Putamen (tissue), 1 donor: ENCODE measurements at regions not wholly inside any gene's neighbourhood (a gene's known extent, or its start where the extent isn't known, plus 50 kb on each side); places are given as distances from the start of the nearest gene placed in this dataset.

Source experiments
- DNase-seq: peaks from one replicate; pipeline ENCODE4 v3.0.0-alpha.2; 2016; ENCODE audit warnings: low spot score

GRCh38 chr13:79812070-79812850, 331.3 kb downstream of the NDFIP2 start:
- no peak for DNase-seq

DNA sequence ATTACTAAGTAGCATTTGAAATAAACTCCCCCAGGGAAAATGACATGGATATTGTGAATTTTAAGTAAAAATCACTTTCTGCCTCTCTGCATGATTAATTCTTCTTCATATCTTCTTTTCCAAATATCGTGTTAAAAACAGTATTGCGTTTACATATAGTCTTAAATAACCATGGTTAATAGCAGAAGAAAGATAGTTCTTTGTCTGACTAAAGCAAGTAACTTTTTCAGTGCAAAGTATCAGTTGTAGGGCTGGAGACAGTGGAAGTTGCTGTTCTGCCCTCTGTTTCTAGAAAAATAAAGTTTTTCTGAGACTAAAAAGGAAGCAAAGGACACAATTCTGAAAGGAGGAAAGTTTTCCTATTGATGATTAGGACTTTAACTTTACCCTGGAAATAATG, 330.2 kb downstream of the NDFIP2 start:
- no peak for DNase-seq

DNA sequence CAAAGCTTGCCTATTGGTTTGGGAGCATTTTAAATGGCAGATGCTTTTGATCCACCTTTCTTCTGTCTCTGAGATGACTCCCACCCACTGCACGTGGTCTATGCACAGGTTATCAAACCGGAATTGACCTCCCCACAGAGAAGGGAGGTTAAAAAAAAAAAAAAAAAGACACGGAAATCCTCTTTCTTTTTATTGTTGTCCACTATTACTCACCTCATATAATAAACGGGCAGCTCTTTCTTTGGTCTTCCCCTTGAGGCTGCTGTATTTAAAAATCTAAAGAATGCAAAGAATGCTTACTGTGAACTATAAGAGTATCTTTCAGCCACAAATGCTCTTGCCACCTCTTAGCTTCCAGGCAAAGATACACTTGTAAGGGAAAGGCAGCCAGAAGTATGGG, 329.7 kb downstream of the NDFIP2 start:
- no peak for DNase-seq

DNA sequence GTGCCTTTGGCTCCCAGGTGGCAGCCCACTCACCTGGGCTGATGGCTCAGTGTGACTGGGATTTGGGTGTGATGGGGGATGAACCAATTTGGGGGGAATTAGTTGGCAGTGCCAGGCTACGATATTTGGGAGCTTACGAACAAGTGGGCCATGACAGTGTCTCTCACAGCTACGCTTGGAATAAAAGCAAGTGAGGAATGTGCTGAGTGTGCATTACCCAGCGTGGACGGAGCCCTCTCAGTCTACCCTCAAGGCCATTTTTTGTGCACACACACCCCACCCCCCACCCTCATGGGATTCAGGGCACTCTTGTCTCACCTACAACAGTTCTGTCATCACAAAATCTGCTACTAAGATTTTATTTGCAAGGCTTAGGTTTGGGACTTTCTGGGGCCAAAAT, 329.1 kb downstream of the NDFIP2 start:
- no peak for DNase-seq

- DNase-seq = no peak
Measured at GRCh38 chr13:79808475-79808874, 327.5 kb downstream of the NDFIP2 start.

DNA sequence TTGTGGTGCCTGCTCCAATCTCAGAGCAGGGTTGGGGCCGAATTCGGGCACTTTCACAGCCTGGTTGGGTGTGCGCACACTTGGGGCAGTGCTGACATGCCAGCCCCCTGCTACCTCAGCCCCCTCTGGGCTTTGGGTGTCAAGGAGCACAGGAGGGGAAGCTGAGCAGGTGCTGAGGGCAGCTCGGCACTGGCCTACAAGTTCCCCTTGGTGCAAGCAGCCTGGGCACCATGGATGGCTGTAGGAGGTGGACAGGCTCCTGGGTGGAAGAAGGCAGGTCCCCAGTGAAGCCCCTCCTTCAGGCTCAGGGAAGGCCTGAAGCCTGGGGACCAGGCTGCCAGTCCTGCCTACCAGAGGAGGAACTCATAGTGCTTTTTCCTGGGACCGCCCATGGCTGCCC, 326.6 kb downstream of the NDFIP2 start:
- DNase-seq = no peak

GRCh38 chr13:79806821-79807220, 325.9 kb downstream of the NDFIP2 start:
- no peak for DNase-seq

DNA sequence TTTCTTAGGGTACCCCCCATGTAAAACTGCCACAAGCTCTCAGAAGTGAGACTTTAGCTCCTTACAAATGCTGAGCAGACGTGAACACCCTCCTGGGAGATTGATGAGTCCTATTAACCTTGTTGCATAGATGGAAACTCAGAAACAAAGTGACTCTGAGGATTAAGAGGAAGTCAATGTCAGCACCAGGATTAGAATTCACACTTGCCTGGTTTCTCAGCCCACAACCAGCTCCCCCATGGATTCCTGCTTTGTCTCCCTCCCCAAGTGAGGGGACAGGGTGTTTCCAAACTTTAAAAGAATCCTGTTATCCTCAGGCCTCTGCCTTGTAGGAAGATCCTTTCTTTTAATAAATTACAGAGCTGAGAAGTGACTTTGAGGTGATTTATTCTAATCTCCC, 324.4 kb downstream of the NDFIP2 start:
- DNase-seq = no peak

DNA sequence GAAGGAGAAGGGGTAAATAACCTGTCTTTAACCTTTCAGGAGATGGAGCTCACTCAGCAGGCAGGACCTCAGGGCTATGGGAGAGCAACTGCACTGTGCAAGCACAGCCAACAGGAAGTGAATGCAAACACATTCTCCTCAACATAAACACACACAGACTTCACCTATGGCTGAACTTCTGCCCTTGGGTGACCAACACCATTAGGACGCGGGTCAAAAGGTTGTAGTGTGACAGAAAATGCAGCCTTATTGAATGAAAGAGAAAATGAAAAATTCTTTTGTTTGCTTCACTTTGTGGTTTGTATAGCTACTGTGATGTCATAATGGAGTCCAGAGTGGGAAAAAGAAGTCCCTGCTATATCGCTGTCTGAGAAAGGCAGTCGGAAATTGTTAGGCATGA, 323.0 kb downstream of the NDFIP2 start:
- DNase-seq = no peak

- DNase-seq = no peak
Measured at GRCh38 chr13:79803296-79803695, 322.3 kb downstream of the NDFIP2 start.

- no peak for DNase-seq
Measured at GRCh38 chr13:79802389-79803085, 321.6 kb downstream of the NDFIP2 start.

GRCh38 chr13:79799059-79799867, 318.3 kb downstream of the NDFIP2 start:
- no peak for DNase-seq

- DNase-seq = no peak
Measured at GRCh38 chr13:79796136-79796535, 315.2 kb downstream of the NDFIP2 start.

GRCh38 chr13:79794931-79795330, 314.0 kb downstream of the NDFIP2 start:
- DNase-seq = no peak

- no peak for DNase-seq
Measured at GRCh38 chr13:79792716-79793115, 311.8 kb downstream of the NDFIP2 start.

DNA sequence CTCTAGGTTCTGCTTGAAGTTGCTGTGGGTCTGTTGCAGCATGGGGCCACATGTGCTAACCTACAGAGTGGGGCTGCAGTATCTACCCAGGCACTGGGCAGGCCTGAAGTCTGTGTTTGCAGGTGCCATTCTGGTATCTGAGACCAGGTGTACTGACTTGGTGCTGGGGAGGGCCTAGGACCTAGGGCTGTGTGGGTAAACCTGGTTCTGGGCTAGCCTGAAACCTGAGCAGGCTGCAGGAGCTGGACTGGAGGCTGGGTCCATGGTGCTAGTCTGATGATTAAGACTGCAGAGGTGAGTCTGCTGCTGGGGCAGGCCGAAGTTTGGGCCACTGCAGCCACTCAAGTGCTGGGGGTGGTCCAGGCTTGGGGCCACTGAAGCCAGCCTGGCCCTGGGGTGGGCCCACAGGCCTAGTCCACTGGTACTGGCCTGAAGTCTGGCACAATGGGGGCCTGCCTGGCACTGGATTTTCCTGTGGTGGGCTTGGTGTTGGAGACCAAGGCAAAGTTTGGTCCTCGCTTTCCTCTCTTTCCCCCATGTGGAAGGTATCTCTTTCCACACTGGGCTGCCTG, 310.6 kb downstream of the NDFIP2 start:
- no peak for DNase-seq

DNA sequence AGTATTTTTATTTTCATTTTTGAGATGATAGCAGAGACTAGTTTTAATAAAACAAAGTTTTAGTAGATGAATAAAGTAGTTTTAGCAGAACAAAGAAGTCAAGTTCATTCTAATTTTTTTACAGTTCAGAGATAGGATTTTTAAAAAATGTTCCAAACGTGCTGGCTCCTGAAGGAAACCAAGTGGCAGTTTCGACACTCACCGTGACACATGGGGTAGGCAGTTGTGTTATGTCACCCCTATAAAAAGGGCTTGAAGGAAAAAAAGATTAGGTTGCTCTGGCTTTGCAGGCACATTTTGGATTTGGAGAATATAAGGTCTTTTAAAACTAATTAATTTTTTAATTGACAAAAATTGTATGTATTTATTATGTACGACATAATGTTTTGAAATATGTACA, 305.2 kb downstream of the NDFIP2 start:
- DNase-seq = no peak

- DNase-seq = peak; percentile 9
Measured at GRCh38 chr13:79782541-79783205, 301.7 kb downstream of the NDFIP2 start.

DNA sequence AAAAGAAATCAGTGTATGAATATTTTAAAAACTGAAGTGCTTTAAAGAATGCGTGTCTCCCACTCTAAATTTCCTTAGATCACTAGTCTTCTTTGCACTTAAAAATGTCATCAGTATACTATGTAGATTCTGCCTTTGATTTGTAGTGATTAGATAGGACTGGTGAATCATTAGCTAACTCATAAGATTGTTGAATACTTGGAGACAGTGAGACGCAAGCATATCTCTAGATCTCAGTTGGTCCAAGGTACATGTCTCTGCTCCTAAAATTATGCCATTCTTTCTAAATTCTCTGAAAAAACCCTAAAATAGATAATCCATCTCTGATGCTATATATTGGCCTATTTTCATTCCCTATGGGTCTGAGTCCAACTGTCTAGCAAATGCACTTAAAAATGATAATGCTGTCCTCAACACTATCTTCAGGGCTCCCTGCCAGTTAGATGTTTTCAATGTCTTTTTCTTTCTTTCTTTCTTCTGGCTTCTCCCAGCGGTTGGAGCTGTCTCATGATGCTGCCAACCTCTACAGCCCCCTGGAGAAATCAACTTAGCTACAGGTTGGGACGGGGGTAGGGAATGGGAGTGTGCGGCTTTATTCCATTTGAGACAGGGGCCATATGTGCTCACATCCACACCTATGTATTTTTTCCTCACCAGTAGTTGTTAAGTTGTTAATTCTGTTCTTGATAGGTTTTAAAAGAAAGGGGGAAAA, 301.0 kb downstream of the NDFIP2 start:
- no peak for DNase-seq

DNA sequence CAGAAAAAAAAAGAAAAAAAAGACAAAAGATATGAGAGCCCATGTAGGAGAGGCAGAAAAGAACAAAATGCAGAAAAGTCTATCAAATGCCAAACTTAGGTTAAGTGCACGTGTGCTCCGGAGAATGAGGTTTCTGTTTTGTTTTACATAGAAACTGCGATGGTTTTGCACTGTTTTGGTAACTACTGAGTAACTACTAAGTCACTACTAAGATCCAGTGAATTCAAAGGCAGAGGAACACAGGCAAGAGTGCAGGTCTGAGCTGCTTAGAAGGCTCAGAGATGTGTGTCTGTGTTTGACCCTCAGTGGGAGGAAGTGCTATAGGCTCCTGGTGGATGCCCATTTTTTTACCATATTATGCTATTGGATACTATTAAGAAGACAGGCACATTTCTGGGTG, 299.3 kb downstream of the NDFIP2 start:
- DNase-seq = no peak

DNA sequence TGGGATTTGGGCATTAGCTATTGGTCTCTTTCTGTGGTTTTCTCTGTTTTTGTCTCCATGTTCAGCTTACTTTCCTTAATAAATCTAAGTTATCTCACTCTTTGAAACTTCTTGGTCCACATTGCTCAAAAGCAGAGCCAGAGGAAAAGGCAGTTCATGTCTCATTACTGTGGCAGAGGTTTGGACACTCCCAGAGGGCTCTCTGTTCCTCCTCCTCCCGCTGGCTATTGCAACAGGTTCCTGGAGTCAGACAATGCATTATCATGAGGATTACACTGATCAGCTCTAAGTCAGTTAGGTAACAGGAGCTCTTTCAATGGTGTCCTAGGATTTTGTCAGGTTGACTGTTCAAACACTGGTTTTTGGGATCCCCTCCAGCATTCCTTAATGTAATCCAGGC, 298.8 kb downstream of the NDFIP2 start:
- no peak for DNase-seq
